Upper lobe of left lung (tissue), 4 donors: ENCODE measurements at regions not wholly inside any gene's neighbourhood (a gene's known extent, or its start where the extent isn't known, plus 50 kb on each side); places are given as distances from the start of the nearest gene placed in this dataset.

Source experiments
- CTCF ChIP-seq, 6 experiments: fragments of 450-650 bp in 4 of 6; fragments of 200-600 bp in 2 of 6; sonication (generic) in 2 of 6; IDR thresholded peaks; one replicate each; pipeline ENCODE4 v1.5.1; 2016 to 2019; ENCODE audit warnings: antibody characterized with exemption in 6 of 6
- POLR2AphosphoS5 ChIP-seq, 2 donors: sonication (generic); formaldehyde crosslinking; IDR thresholded peaks; one replicate each; pipeline ENCODE4 v1.5.1; 2017; ENCODE audit warnings: antibody characterized with exemption in 2 of 2

GRCh38 chr11:129704831-129705230, 110.8 kb upstream of the TMEM45B start:
- TF ChIP-seq POLR2AphosphoS5 (IDR thresholded peaks at IDR 0.05) (no peak), CTCF (IDR thresholded peaks at IDR 0.05) (no peak)
